ENCODE measurements at regions not wholly inside any gene's neighbourhood (a gene's known extent, or its start where the extent isn't known, plus 50 kb on each side); places are given as distances from the start of the nearest gene placed in this dataset.

- TF ChIP-seq CTCF (IDR thresholded peaks at IDR 0.05) (no peak), POLR2A (IDR thresholded peaks at IDR 0.05) (no peak)
These were observed 738.6 kb upstream of the ADGRL3 start for GRCh38 chr4:60461551-60461950.

Data from Peyer's patch (tissue), 4 donors.